ENCODE measurements at regions not wholly inside any gene's neighbourhood (a gene's known extent, or its start where the extent isn't known, plus 50 kb on each side); places are given as distances from the start of the nearest gene placed in this dataset.
A peak's percentile ranks its signal among the peaks of the same experiment; 100 is the strongest.

DNA sequence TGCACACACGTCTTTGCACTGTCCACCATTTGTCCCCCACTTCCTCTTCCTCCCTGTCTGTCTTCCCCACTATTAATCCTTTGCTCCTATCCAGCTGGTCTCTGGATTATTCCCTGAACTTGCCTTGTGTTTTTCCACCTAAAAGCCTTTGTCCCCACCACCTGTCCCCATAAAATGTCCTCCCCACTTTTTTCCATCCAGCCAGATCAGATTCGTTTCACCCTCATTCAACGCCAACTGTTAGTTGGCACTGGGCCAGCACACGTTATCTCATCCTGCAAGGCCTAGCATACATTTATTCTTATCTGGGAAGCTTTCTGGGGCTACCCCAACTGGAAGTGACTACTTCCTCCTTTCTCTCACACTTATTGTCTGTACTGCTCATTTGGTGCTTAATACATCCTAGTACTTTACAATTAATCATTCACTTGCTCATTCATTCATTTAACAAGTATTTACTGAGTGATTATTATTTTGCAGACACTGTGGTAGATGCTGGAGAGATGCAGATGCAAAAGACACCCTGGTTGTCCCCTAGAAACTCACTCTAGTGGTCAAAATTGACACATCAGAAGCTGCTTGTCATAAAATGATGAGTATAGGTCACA lies 96.2 kb downstream of the RASSF10 start (continued):
- TF ChIP-seq, protein P1, sequence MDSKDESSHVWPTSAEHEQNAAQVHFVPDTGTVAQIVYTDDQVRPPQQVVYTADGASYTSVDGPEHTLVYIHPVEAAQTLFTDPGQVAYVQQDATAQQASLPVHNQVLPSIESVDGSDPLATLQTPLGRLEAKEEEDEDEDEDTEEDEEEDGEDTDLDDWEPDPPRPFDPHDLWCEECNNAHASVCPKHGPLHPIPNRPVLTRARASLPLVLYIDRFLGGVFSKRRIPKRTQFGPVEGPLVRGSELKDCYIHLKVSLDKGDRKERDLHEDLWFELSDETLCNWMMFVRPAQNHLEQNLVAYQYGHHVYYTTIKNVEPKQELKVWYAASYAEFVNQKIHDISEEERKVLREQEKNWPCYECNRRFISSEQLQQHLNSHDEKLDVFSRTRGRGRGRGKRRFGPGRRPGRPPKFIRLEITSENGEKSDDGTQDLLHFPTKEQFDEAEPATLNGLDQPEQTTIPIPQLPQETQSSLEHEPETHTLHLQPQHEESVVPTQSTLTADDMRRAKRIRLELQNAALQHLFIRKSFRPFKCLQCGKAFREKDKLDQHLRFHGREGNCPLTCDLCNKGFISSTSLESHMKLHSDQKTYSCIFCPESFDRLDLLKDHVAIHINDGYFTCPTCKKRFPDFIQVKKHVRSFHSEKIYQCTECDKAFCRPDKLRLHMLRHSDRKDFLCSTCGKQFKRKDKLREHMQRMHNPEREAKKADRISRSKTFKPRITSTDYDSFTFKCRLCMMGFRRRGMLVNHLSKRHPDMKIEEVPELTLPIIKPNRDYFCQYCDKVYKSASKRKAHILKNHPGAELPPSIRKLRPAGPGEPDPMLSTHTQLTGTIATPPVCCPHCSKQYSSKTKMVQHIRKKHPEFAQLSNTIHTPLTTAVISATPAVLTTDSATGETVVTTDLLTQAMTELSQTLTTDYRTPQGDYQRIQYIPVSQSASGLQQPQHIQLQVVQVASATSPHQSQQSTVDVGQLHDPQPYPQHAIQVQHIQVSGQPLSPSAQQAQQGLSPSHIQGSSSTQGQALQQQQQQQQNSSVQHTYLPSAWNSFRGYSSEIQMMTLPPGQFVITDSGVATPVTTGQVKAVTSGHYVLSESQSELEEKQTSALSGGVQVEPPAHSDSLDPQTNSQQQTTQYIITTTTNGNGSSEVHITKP (IDR thresholded peaks at IDR 0.05; ENCODE audit: partially characterized antibody) = peak; percentile 59
- TF ChIP-seq MTA3 (IDR thresholded peaks at IDR 0.05; ENCODE audit: borderline replicate concordance) (peak; percentile 82; the same call in 1 of the 2 replicates), ZNF445 (CRISPR knock-in tag; IDR thresholded peaks at IDR 0.05; ENCODE audit: low read depth) (no peak), HEY1 (CRISPR knock-in tag; IDR thresholded peaks at IDR 0.05; ENCODE audit: borderline replicate concordance) (0 out of 2 replicates have a peak, but pooled peaks have one; percentile 71), NBN (IDR thresholded peaks at IDR 0.05; ENCODE audit: low read depth) (peak; percentile 89; the same call in 1 of the 2 replicates), ZFP36 (IDR thresholded peaks at IDR 0.05; ENCODE audit: low read depth, low read length, partially characterized antibody) (peak; percentile 15), DPF2 (IDR thresholded peaks at IDR 0.05) (peak; percentile 99), FOSL1 (tag; conservative IDR thresholded peaks at IDR 0.05) (peak; percentile 73), SMAD1 (IDR thresholded peaks at IDR 0.05; ENCODE audit: low read depth, low read length, partially characterized antibody) (peak; percentile 100), POLR2G (IDR thresholded peaks at IDR 0.05; ENCODE audit: low read depth, low read length) (no peak), MYNN (IDR thresholded peaks at IDR 0.05) (peak; percentile 83), MYNN (CRISPR knock-in tag; IDR thresholded peaks at IDR 0.05) (no peak), FOXM1 (IDR thresholded peaks at IDR 0.05; ENCODE audit: low read depth) (peak; percentile 86), FOXM1 (CRISPR knock-in tag; IDR thresholded peaks at IDR 0.05; ENCODE audit: low read depth) (no peak), KDM1A (IDR thresholded peaks at IDR 0.05) (peak; percentile 93 to 95), ZNF212 (CRISPR knock-in tag; IDR thresholded peaks at IDR 0.05) (no peak)
- TF ChIP-seq, protein P2, sequence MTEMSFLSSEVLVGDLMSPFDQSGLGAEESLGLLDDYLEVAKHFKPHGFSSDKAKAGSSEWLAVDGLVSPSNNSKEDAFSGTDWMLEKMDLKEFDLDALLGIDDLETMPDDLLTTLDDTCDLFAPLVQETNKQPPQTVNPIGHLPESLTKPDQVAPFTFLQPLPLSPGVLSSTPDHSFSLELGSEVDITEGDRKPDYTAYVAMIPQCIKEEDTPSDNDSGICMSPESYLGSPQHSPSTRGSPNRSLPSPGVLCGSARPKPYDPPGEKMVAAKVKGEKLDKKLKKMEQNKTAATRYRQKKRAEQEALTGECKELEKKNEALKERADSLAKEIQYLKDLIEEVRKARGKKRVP (CRISPR knock-in tag; IDR thresholded peaks at IDR 0.05) = peak; percentile 66
- TF ChIP-seq, protein P3, sequence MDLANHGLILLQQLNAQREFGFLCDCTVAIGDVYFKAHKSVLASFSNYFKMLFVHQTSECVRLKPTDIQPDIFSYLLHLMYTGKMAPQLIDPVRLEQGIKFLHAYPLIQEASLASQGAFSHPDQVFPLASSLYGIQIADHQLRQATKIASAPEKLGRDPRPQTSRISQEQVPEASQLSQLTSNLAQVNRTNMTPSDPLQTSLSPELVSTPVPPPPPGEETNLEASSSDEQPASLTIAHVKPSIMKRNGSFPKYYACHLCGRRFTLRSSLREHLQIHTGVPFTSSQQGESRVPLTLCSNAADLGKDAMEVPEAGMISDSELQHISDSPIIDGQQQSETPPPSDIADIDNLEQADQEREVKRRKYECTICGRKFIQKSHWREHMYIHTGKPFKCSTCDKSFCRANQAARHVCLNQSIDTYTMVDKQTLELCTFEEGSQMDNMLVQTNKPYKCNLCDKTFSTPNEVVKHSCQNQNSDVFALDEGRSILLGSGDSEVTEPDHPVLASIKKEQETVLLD (IDR thresholded peaks at IDR 0.05) = peak; percentile 75
- TF ChIP-seq, protein P4, sequence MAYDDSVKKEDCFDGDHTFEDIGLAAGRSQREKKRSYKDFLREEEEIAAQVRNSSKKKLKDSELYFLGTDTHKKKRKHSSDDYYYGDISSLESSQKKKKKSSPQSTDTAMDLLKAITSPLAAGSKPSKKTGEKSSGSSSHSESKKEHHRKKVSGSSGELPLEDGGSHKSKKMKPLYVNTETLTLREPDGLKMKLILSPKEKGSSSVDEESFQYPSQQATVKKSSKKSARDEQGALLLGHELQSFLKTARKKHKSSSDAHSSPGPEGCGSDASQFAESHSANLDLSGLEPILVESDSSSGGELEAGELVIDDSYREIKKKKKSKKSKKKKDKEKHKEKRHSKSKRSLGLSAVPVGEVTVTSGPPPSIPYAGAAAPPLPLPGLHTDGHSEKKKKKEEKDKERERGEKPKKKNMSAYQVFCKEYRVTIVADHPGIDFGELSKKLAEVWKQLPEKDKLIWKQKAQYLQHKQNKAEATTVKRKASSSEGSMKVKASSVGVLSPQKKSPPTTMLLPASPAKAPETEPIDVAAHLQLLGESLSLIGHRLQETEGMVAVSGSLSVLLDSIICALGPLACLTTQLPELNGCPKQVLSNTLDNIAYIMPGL (CRISPR knock-in tag; IDR thresholded peaks at IDR 0.05) = no peak
- TF ChIP-seq, protein P5, sequence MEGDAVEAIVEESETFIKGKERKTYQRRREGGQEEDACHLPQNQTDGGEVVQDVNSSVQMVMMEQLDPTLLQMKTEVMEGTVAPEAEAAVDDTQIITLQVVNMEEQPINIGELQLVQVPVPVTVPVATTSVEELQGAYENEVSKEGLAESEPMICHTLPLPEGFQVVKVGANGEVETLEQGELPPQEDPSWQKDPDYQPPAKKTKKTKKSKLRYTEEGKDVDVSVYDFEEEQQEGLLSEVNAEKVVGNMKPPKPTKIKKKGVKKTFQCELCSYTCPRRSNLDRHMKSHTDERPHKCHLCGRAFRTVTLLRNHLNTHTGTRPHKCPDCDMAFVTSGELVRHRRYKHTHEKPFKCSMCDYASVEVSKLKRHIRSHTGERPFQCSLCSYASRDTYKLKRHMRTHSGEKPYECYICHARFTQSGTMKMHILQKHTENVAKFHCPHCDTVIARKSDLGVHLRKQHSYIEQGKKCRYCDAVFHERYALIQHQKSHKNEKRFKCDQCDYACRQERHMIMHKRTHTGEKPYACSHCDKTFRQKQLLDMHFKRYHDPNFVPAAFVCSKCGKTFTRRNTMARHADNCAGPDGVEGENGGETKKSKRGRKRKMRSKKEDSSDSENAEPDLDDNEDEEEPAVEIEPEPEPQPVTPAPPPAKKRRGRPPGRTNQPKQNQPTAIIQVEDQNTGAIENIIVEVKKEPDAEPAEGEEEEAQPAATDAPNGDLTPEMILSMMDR (IDR thresholded peaks at IDR 0.05 in 2 of 3, conservative IDR thresholded peaks at IDR 0.05 in 1 of 3; ENCODE audit: insufficient read depth in 2 of 3, low read depth in 1 of 3, low read length in 3 of 3) = peak in 1 of 3 experiments; percentile 32; a peak in 1 of 6 replicates
